ENCODE measurements at regions not wholly inside any gene's neighbourhood (a gene's known extent, or its start where the extent isn't known, plus 50 kb on each side); places are given as distances from the start of the nearest gene placed in this dataset.

GRCh38 chr10:8380833-8381496, 326.5 kb downstream of the GATA3 start:
- ATAC-seq = no peak
- POLR2A ChIA-PET = no interaction called here
- Histone ChIP-seq H3K9ac (ENCODE audit: control insufficient read depth, insufficient read depth, low read length) (no peak overlapping the region), H3K9me3 (replicated peaks; ENCODE audit: control insufficient read depth, insufficient read depth, low read length) (no peaks in the 10 kb centered on the region; the same call in 2 of the 3 replicates), H3K4me2 (ENCODE audit: control insufficient read depth, insufficient read depth) (no peak overlapping the region), H3K79me2 (ENCODE audit: control insufficient read depth, insufficient read depth, low read length) (no peaks in the 10 kb centered on the region), H3K27ac (ENCODE audit: control insufficient read depth, insufficient read depth) (no peak overlapping the region), H3K36me3 (ENCODE audit: control insufficient read depth in 2 of 2, insufficient read depth in 2 of 2, low read length in 1 of 2) (no peaks in the 10 kb centered on the region), H3K27me3 (replicated peaks in 1 of 2; ENCODE audit: control insufficient read depth in 2 of 2, insufficient read depth in 2 of 2, low read length in 1 of 2) (peaks cover 0 to 2% of the 10 kb centered on the region in 2 experiments; a peak in 1 of 4 replicates), H2AFZ (ENCODE audit: control insufficient read depth, low read depth, low read length) (no peak overlapping the region), H4K20me1 (ENCODE audit: control insufficient read depth, insufficient read depth) (no peaks in the 10 kb centered on the region), H3K4me3 (no peak overlapping the region), H3K4me1 (ENCODE audit: control insufficient read depth, insufficient read depth, low read length) (no peaks in the 10 kb centered on the region)
- SMC1A ChIA-PET (ENCODE audit: uncharacterized antibody, unreplicated experiment) = interaction anchor here (1.2 kb wide), 1 partner anchor 9 kb away, joined by 3 read pairs; no protein-coding TSS in a partner anchor
- no TSS peak for BruUV-seq (replicated peaks)
- TF ChIP-seq YBX1 (IDR thresholded peaks at IDR 0.05) = no peak
- TF ChIP-seq MYC (IDR thresholded peaks at IDR 0.05; ENCODE audit: insufficient read depth, insufficient read length, insufficient replicate concordance, low read length, severe bottlenecking) = no peak
- in situ Hi-C loops (cut with MboI) = no loop called here
- CTCF ChIA-PET = no interaction called here
- 73% methylated on average over 3 of the region's 3 CpGs for WGBS (ENCODE audit: insufficient coverage, insufficient replicate concordance, low lambda C conversion rate, missing lambda C conversion rate)
- no peak for DNase-seq (ENCODE audit: low read depth, low spot score)
- intact Hi-C loops (cut with micrococcal nuclease; ENCODE audit: unreplicated experiment) = no loop called here
- RAD21 ChIA-PET (ENCODE audit: unreplicated experiment) = interaction anchor here (0.6 kb wide), 1 partner anchor 1645 kb away, joined by 6 read pairs; no protein-coding TSS in a partner anchor
- FAIRE-seq = no peak

GRCh38 chr10:8386781-8387180, 332.3 kb downstream of the GATA3 start:
- POLR2A ChIA-PET = no interaction called here
- in situ Hi-C loops (cut with MboI) = no loop called here

More at GRCh38 chr10:8386781-8387180, 332.3 kb downstream of the GATA3 start:
- no TSS peak for BruUV-seq (replicated peaks)
- Histone ChIP-seq H3K27me3 (replicated peaks in 1 of 2; ENCODE audit: control insufficient read depth in 2 of 2, insufficient read depth in 2 of 2, low read length in 1 of 2) (no peaks in the 10 kb centered on the region), H3K36me3 (ENCODE audit: control insufficient read depth in 2 of 2, insufficient read depth in 2 of 2, low read length in 1 of 2) (no peaks in the 10 kb centered on the region), H3K9me3 (replicated peaks; ENCODE audit: control insufficient read depth, insufficient read depth, low read length) (no peaks in the 10 kb centered on the region; the same call in 2 of the 3 replicates), H3K4me1 (ENCODE audit: control insufficient read depth, insufficient read depth, low read length) (no peaks in the 10 kb centered on the region), H3K9ac (ENCODE audit: control insufficient read depth, insufficient read depth, low read length) (no peak overlapping the region), H4K20me1 (ENCODE audit: control insufficient read depth, insufficient read depth) (no peaks in the 10 kb centered on the region), H3K27ac (ENCODE audit: control insufficient read depth, insufficient read depth) (no peak overlapping the region), H3K4me2 (ENCODE audit: control insufficient read depth, insufficient read depth) (no peak overlapping the region), H2AFZ (ENCODE audit: control insufficient read depth, low read depth, low read length) (no peak overlapping the region), H3K4me3 (no peak overlapping the region), H3K79me2 (ENCODE audit: control insufficient read depth, insufficient read depth, low read length) (no peaks in the 10 kb centered on the region)
- FAIRE-seq = no peak
- TF ChIP-seq USF1 (IDR thresholded peaks at IDR 0.05; ENCODE audit: borderline replicate concordance, extremely low read length, insufficient read depth, low read depth, low read length) (no peak), NR2C1 (IDR thresholded peaks at IDR 0.05) (no peak), CHD4 (IDR thresholded peaks at IDR 0.05) (no peak)
- intact Hi-C loops (cut with micrococcal nuclease; ENCODE audit: unreplicated experiment) = no loop called here
- no peak for ATAC-seq
- DNase-seq (ENCODE audit: low read depth, low spot score) = no peak
- SMC1A ChIA-PET (ENCODE audit: uncharacterized antibody, unreplicated experiment) = no interaction called here
- RAD21 ChIA-PET (ENCODE audit: unreplicated experiment) = no interaction called here
- 42% methylated on average over 8 of the region's 8 CpGs for WGBS (ENCODE audit: insufficient coverage, insufficient replicate concordance, low lambda C conversion rate, missing lambda C conversion rate)
- CTCF ChIA-PET = no interaction called here
